H1 (cell line): ENCODE measurements at regions not wholly inside any gene's neighbourhood (a gene's known extent, or its start where the extent isn't known, plus 50 kb on each side); places are given as distances from the start of the nearest gene placed in this dataset.

ENCODE experiments used
- CTCF ChIA-PET: fragments of 300-600 bp; sonication (Branson Sonifier 250); formaldehyde crosslinking; loops from one replicate; lab custom pipeline; 2021; ENCODE audit not compliant: partially characterized antibody; lab: Charles Lee
- POLR2A ChIA-PET: fragments of 300-600 bp; sonication (Branson Sonifier 250); formaldehyde crosslinking; loops from one replicate; lab custom pipeline; 2021; ENCODE audit warnings: inconsistent platforms; ENCODE audit not compliant: partially characterized antibody; lab: Charles Lee
- DNase-seq, 2 experiments: peaks; one replicate each; pipeline versions ENCODE4 v3.0.0 to v3.0.0-alpha.2; 2010 to 2022; ENCODE audit warnings: low spot score in 2 of 2, low read depth in 1 of 2, mixed read lengths in 1 of 2
- FAIRE-seq: peaks from 2 replicates; lab custom pipeline; 2011; peaks lifted over from hg19 to GRCh38; lab: Jason Lieb, UNC
- H2AFZ ChIP-seq: 2 replicates; pipeline ENCODE4 v1.8.1; 2012; ENCODE audit warnings: low read length, inconsistent platforms
- H2AK5ac ChIP-seq: 2 replicates; pipeline ENCODE4 v1.6.1; 2013; ENCODE audit warnings: low read depth, low read length
- H2BK120ac ChIP-seq: replicated peaks from 2 replicates; pipeline ENCODE3; 2013; ENCODE audit warnings: low read depth, low read length, inconsistent platforms
- H2BK12ac ChIP-seq: 2 replicates; pipeline ENCODE4 v1.6.1; 2013; ENCODE audit warnings: low read depth, low read length
- H2BK15ac ChIP-seq: 2 replicates; pipeline ENCODE4 v1.6.1; 2013; ENCODE audit warnings: low read length
- H2BK20ac ChIP-seq: 2 replicates; pipeline ENCODE4 v1.6.1; 2013; ENCODE audit warnings: low read length
- H2BK5ac ChIP-seq: 2 replicates; pipeline ENCODE4 v1.6.1; 2013; ENCODE audit warnings: low read depth, low read length
- H3K14ac ChIP-seq: 2 replicates; pipeline ENCODE4 v1.6.1; 2013; ENCODE audit warnings: inconsistent platforms; ENCODE audit not compliant: insufficient read length
- H3K18ac ChIP-seq: 2 replicates; pipeline ENCODE4 v1.6.1; 2013; ENCODE audit warnings: low read length; ENCODE audit errors: extremely low read depth
- H3K23ac ChIP-seq: 2 replicates; pipeline ENCODE4 v1.6.1; 2013; ENCODE audit warnings: inconsistent platforms; ENCODE audit not compliant: insufficient read length
- H3K23me2 ChIP-seq: 2 replicates; pipeline ENCODE4 v1.6.1; 2013; ENCODE audit warnings: low read depth, low read length
- H3K27ac ChIP-seq: 2 replicates; pipeline ENCODE4 v1.6.1; 2011; ENCODE audit warnings: low read depth, low read length, inconsistent platforms
- H3K27me3 ChIP-seq, 4 experiments: replicated peaks in 1 of 4; 1 replicate in 1 of 4; 2 replicates in 3 of 4; pipeline versions ENCODE4 v1.6.1 to v1.8.1; 2011 to 2013; ENCODE audit warnings: low read length in 3 of 4, mild to moderate bottlenecking in 3 of 4, inconsistent platforms in 2 of 4, mixed read lengths in 2 of 4, moderate library complexity in 1 of 4; ENCODE audit not compliant: control insufficient read depth in 3 of 4, insufficient read depth in 3 of 4; ENCODE audit errors: extremely low read depth in 1 of 4
- H3K36me3 ChIP-seq, 4 experiments: 2 replicates each; pipeline versions ENCODE4 v1.6.1 to v1.8.1; 2011 to 2013; ENCODE audit warnings: mild to moderate bottlenecking in 4 of 4, low read length in 3 of 4, moderate library complexity in 2 of 4, control low read depth in 1 of 4, inconsistent platforms in 1 of 4; ENCODE audit not compliant: insufficient read depth in 4 of 4, control insufficient read depth in 2 of 4
- H3K4ac ChIP-seq: replicated peaks from 2 replicates; pipeline ENCODE3; 2013; ENCODE audit warnings: low read length, low read depth, mixed read lengths, inconsistent platforms; ENCODE audit not compliant: insufficient read length
- H3K4me1 ChIP-seq, 4 experiments: replicated peaks in 1 of 4; 1 replicate in 1 of 4; 2 replicates in 3 of 4; pipeline versions ENCODE4 v1.6.1 to v1.8.1; 2011 to 2013; ENCODE audit warnings: low read length in 3 of 4, inconsistent platforms in 2 of 4, mixed read lengths in 1 of 4; ENCODE audit not compliant: insufficient read depth in 4 of 4, control insufficient read depth in 3 of 4
- H3K4me2 ChIP-seq, 2 experiments: 2 replicates each; pipeline versions ENCODE4 v1.6.1 to v1.8.1; 2011 to 2013; ENCODE audit warnings: low read depth in 2 of 2, low read length in 2 of 2, control low read depth in 1 of 2, inconsistent platforms in 1 of 2, mild to moderate bottlenecking in 1 of 2; ENCODE audit not compliant: insufficient read depth in 1 of 2
- H3K4me3 ChIP-seq, 4 experiments: fragments of 200-600, 300-600 bp in 1 of 4; sonication (generic), shearing (Covaris generic), sonication (Bioruptor Twin) in 1 of 4; 2 replicates each; pipeline versions ENCODE4 v1.5.1 to v1.8.1; 2011 to 2016; ENCODE audit warnings: low read length in 4 of 4, low read depth in 3 of 4, control low read depth in 2 of 4, inconsistent platforms in 2 of 4, mild to moderate bottlenecking in 2 of 4, mixed read lengths in 1 of 4, moderate library complexity in 1 of 4; ENCODE audit not compliant: insufficient read depth in 2 of 4; ENCODE audit errors: extremely low read depth in 1 of 4
- H3K56ac ChIP-seq: replicated peaks from 2 replicates; pipeline ENCODE3; 2013; ENCODE audit warnings: low read depth, mild to moderate bottlenecking, mixed read lengths, low read length, inconsistent platforms; ENCODE audit not compliant: insufficient read length
- H3K79me1 ChIP-seq: 2 replicates; pipeline ENCODE4 v1.6.1; 2013; ENCODE audit warnings: low read depth, low read length, control low read depth
- H3K79me2 ChIP-seq, 2 experiments: 2 replicates each; pipeline versions ENCODE4 v1.6.1 to v1.8.1; 2012 to 2013; ENCODE audit warnings: low read length in 2 of 2, mild to moderate bottlenecking in 2 of 2, inconsistent platforms in 1 of 2; ENCODE audit not compliant: insufficient read depth in 2 of 2, control insufficient read depth in 1 of 2
- H3K9ac ChIP-seq, 4 experiments: replicated peaks in 1 of 4; 1 replicate in 1 of 4; 2 replicates in 3 of 4; pipeline versions ENCODE4 v1.6.1 to v1.8.1; 2011 to 2013; ENCODE audit warnings: low read depth in 3 of 4, low read length in 3 of 4, control low read depth in 2 of 4, mild to moderate bottlenecking in 2 of 4, moderate library complexity in 2 of 4, inconsistent platforms in 1 of 4; ENCODE audit errors: extremely low read depth in 1 of 4
- H3K9me3 ChIP-seq, 2 experiments: 2 replicates each; pipeline versions ENCODE4 v1.6.1 to v1.8.1; 2012 to 2013; ENCODE audit warnings: mild to moderate bottlenecking in 2 of 2, moderate library complexity in 2 of 2, control low read depth in 1 of 2, inconsistent platforms in 1 of 2, low read depth in 1 of 2, low read length in 1 of 2, mixed read lengths in 1 of 2; ENCODE audit not compliant: insufficient read depth in 2 of 2
- H4K20me1 ChIP-seq, 2 experiments: replicated peaks in 1 of 2; 2 replicates each; pipeline versions ENCODE3 to v1.8.1; 2011 to 2013; ENCODE audit warnings: inconsistent platforms in 2 of 2, low read length in 2 of 2, mild to moderate bottlenecking in 1 of 2; ENCODE audit not compliant: insufficient read depth in 2 of 2, control insufficient read depth in 1 of 2
- H4K5ac ChIP-seq: 2 replicates; pipeline ENCODE4 v1.6.1; 2013; ENCODE audit warnings: low read length, low read depth, mixed read lengths, inconsistent platforms; ENCODE audit not compliant: insufficient read length
- H4K8ac ChIP-seq: 2 replicates; pipeline ENCODE4 v1.8.0; 2013; ENCODE audit warnings: mild to moderate bottlenecking, moderate library complexity, low read length, inconsistent platforms; ENCODE audit not compliant: insufficient read depth; ENCODE audit errors: extremely low read depth
- H4K91ac ChIP-seq: replicated peaks from 2 replicates; pipeline ENCODE3; 2013; ENCODE audit warnings: low read length, mixed read lengths, inconsistent platforms; ENCODE audit not compliant: insufficient read length
- FOSL1 ChIP-seq: IDR thresholded peaks from 2 replicates; pipeline ENCODE4 v1.6.1; 2011; ENCODE audit warnings: mild to moderate bottlenecking, low read depth, low read length, moderate library complexity; ENCODE audit not compliant: insufficient read depth
- MAFK ChIP-seq: IDR thresholded peaks from 2 replicates; pipeline ENCODE4 v1.6.1; 2012; ENCODE audit warnings: low read depth, mild to moderate bottlenecking, improper control_type of control experiment, low read length
- RAD21 ChIP-seq, 2 experiments: IDR thresholded peaks in 1 of 2; conservative IDR thresholded peaks in 1 of 2; 2 replicates each; pipeline ENCODE4 v1.6.1; 2011; ENCODE audit warnings: low read depth in 2 of 2, low read length in 2 of 2, improper control_type of control experiment in 1 of 2, inconsistent platforms in 1 of 2, mild to moderate bottlenecking in 1 of 2, moderate library complexity in 1 of 2
- SAP30 ChIP-seq: fragments of 300-600 bp; sonication (generic); IDR thresholded peaks from 2 replicates; pipeline ENCODE4 v1.7.1; 2012; ENCODE audit warnings: low read length, moderate library complexity, mild to moderate bottlenecking, inconsistent platforms; ENCODE audit not compliant: insufficient read depth, insufficient replicate concordance
- WGBS, 2 experiments: shearing (Covaris generic) in 1 of 2; methylation state at CpG; one replicate each; pipeline versions ENCODE4 v1.1.6 to v1.1.7; 2013 to 2015; ENCODE audit warnings: low lambda C conversion rate in 2 of 2, mixed read lengths in 2 of 2, inconsistent platforms in 1 of 2, low coverage in 1 of 2, missing lambda C conversion rate in 1 of 2; ENCODE audit not compliant: insufficient replicate concordance in 2 of 2, insufficient coverage in 1 of 2, insufficient read length in 1 of 2; ENCODE audit errors: extremely low coverage in 1 of 2, missing lambda C conversion rate in 1 of 2; 5-methylcytosine and 5-hydroxymethylcytosine counted together
- TF ChIP-seq, protein P1 (sequence below): IDR thresholded peaks from 2 replicates; pipeline ENCODE4 v1.6.1; 2011; ENCODE audit warnings: low read depth, mild to moderate bottlenecking, low read length; ENCODE audit not compliant: insufficient read depth

DNA sequence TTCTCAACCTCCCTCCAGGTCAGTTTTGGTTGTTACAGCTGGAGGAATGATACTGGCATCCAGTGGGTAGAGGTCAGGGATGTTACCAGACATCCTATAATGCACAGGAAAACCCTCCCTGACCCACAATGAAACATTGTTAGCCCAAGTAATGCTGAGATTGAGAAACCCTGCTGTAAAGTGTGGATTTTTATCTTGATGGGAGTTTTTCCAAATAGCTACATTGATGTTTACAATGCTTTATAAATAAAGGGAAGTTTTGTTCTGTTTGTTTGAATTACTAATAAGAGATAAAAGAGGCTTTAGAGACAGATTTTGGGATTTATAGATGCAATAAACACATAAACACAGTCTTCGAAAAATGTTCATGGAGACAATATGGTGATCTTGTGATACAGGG lies 194.0 kb upstream of the NUDT6 start:
- Histone ChIP-seq H2BK12ac (no peak overlapping the region), H3K36me3 (no peaks in the 10 kb centered on the region), H2AFZ (no peak overlapping the region), H3K23me2 (no peaks in the 10 kb centered on the region), H3K23ac (no peak overlapping the region), H3K4me3 (no peak overlapping the region), H3K18ac (no peak overlapping the region), H2AK5ac (no peak overlapping the region), H3K27ac (no peak overlapping the region), H3K9ac (no peak overlapping the region), H3K27me3 (no peaks in the 10 kb centered on the region), H3K79me2 (no peaks in the 10 kb centered on the region), H4K5ac (no peak overlapping the region), H3K4me2 (no peak overlapping the region), H4K20me1 (peaks cover 0 to 2% of the 10 kb centered on the region in 2 experiments), H2BK120ac (no peak overlapping the region), H2BK5ac (no peak overlapping the region), H3K14ac (no peak overlapping the region), H4K91ac (no peak overlapping the region), H3K79me1 (peaks cover 2% of the 10 kb centered on the region; the same call in 1 of the 2 replicates), H4K8ac (no peak overlapping the region), H3K9me3 (peaks cover 0 to 4% of the 10 kb centered on the region in 2 experiments; a peak in 1 of 4 replicates), H3K56ac (no peak overlapping the region), H2BK20ac (no peak overlapping the region), H2BK15ac (no peak overlapping the region), H3K4me1 (no peaks in the 10 kb centered on the region), H3K4ac (no peak overlapping the region)
- 89% methylated on average over 1 of the region's 1 CpG; no CpG with 5 or more reads in 1 of the 2 experiments for WGBS, 2 experiments
- FAIRE-seq (no peak), DNase-seq (no peak)
- TF ChIP-seq MAFK (no peak), FOSL1 (no peak), SAP30 (no peak), RAD21 (IDR thresholded peaks at IDR 0.05 in 1 of 2, conservative IDR thresholded peaks at IDR 0.05 in 1 of 2; ENCODE audit: low read depth in 2 of 2, low read length in 2 of 2) (no peak)
- TF ChIP-seq, protein P1, sequence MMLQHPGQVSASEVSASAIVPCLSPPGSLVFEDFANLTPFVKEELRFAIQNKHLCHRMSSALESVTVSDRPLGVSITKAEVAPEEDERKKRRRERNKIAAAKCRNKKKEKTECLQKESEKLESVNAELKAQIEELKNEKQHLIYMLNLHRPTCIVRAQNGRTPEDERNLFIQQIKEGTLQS: no peak
- ChIA-PET CTCF (interaction anchor here (1.2 to 3.6 kb wide), 7 partner anchors 9 to 188 kb away, joined by 3 to 13 read pairs (median 4); no protein-coding TSS in a partner anchor), POLR2A (no interaction called here)
